GM12892 (cell line): ENCODE measurements at regions not wholly inside any gene's neighbourhood (a gene's known extent, or its start where the extent isn't known, plus 50 kb on each side); places are given as distances from the start of the nearest gene placed in this dataset.

ENCODE experiments used
- DNase-seq: peaks from one replicate; pipeline ENCODE4 v3.0.0; 2011; ENCODE audit not compliant: insufficient read length
- FAIRE-seq: peaks from 2 replicates; lab custom pipeline; 2011; peaks lifted over from hg19 to GRCh38; lab: Jason Lieb, UNC
- POLR2A ChIP-seq: IDR thresholded peaks from 2 replicates; pipeline ENCODE4 v1.6.1; 2011; ENCODE audit warnings: low read depth, low read length, control low read depth
- POLR2AphosphoS5 ChIP-seq: IDR thresholded peaks from 2 replicates; pipeline ENCODE4 v1.6.1; 2011; ENCODE audit warnings: low read depth, low read length, control low read depth
- TAF1 ChIP-seq: IDR thresholded peaks from 2 replicates; pipeline ENCODE4 v1.6.1; 2011; ENCODE audit warnings: low read depth, mild to moderate bottlenecking, control low read depth, low read length, borderline replicate concordance

DNA sequence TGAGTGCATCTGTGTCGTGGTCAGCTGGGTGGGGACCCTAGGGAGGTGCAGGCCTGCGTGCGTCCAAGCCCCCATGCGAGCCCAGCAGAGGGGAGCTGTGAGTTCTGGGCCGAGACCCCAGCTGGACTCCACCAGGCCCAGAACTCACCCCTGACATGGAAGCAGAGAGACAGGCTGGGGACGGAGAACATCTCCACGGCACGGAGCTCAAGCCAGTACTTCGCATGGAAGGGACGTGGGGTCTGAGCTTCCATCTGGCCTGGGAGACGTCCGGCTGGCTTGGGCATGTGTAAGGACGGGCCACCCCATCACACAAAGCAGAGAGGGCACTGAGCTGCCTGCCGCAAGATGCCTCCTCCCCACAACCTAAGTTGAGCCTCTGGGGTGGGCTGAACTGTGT lies 422.4 kb downstream of the CTTN start:
- TF ChIP-seq POLR2AphosphoS5 (no peak), TAF1 (no peak), POLR2A (no peak)
- DNase-seq (no peak), FAIRE-seq (no peak)

DNA sequence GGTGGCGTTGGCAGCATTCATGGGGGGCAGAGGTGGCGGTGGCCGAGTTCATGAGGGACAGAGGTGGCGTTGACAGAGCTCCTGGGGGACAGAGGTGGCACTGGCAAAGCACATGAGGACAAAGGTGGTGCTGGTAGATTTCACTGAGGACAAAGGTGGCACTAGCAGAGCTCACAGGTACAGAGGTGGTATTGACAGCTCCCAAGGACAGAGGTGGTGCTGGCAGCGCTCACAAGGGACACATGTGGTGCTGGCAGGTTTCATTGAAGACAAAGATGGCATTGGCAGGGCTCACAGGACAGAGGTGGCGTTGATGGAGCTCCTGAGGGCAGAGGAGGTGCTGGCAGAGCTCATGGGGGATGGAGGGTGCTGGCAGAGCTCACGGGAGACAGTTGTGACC lies 425.4 kb downstream of the CTTN start:
- no peak for TF ChIP-seq POLR2A
- TF ChIP-seq POLR2AphosphoS5 = no peak
- no peak for TF ChIP-seq TAF1
- FAIRE-seq (no peak), DNase-seq (no peak)

DNA sequence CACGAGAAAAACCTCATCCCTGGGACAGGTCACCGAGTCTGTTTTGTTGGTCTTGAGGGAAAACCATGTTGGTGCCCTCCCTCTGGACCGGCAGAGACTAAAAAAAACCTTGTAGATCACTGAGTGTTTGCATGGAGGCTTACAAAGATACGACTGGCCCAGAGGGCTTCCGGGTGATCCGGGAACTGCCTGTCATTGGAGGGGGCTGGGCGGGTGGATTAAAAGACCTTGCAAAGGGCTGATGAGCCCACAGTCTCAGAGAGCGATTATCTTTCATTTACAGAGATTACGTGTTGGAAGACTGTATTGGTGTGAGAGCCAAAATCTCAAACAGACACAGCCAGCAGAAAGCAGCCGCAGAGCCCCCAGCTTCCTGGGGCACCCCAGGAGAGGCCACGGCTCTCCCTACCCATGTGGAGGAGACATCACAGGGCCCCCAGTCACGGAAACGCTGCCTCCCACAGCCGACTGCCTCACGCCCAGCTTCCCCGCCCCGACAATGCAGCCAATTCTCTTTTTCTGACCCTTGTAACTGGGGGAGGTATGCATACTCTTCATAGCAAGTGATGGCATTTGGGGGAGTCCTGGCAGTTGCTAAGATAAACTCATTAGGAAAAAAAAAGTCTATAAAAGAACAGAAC lies 426.4 kb downstream of the CTTN start:
- TF ChIP-seq POLR2AphosphoS5 = no peak
- no peak for TF ChIP-seq TAF1
- no peak for TF ChIP-seq POLR2A
- FAIRE-seq (no peak), DNase-seq (no peak)

DNA sequence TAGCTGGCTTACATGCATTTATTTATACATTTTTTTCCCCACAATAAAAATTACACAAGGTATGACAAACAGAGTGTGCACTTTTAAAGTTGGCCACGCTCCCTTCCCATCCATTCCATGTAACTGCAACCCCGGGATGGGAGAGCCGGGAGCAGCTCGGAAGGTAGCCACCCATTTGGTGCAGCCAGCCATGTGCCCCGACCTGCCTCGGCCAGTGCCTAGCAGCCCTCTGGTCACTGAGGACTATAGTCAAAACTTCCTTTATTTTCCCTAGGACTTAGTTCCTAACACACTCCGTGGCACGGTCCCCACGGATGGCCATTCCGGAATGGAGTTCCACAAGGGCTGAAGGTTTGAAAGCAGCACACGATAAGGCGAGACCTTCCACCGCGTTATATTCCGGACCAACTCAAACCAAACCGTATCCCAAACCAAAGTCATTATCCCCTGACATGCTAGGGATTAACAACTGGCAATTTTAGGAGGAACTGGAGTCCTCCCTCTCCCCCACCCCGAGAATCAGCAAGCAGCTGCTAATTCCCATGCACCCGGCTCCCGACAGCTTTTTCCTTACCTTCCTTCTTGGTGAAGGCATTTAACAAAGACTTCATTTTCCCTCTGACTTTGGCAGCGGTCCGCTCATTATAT lies 426.4 kb downstream of the SHANK2 start:
- no peak for TF ChIP-seq POLR2A
- no peak for TF ChIP-seq POLR2AphosphoS5
- TF ChIP-seq TAF1 = no peak
- no peak for DNase-seq
- no peak for FAIRE-seq

DNA sequence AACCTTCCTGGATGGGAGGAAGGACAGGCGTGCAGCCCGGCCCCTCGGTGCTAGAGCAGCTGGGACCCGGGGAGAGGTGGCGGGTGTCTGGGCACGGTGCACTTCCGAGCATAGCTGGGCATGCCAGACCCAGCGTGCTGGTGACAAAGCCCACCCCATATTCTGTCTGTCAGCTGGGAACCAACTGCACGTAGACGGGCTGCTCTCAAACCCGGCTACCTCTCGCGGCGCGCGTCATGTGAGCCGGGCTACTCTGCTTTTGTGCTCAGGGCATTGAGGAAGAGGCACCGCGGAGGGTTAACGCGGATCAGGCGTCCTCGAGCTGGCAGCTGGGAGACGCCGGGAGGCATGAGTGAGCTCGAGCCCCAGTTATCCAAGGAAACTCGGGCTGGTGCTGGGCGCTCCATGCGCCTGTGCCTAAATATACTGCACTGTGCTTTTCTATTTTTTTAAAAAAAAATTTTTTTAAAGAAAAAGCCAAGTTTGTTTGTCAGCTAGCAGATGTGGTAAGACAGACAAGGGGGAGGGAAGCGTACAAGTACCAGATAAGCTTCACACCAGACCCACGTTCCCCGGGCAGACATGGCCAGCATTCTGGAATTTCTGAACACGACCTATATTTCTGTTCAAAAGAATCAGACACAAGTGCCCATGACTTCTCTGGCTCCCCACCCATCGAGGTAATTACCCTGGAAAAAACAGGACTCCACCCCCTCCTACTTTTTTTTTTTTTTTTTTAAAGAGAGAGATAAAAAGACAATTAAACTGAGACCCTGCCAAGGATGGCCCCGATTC lies 425.6 kb downstream of the SHANK2 start:
- DNase-seq (no peak), FAIRE-seq (no peak)
- no peak for TF ChIP-seq POLR2A
- TF ChIP-seq POLR2AphosphoS5 = no peak
- TF ChIP-seq TAF1 = no peak

DNA sequence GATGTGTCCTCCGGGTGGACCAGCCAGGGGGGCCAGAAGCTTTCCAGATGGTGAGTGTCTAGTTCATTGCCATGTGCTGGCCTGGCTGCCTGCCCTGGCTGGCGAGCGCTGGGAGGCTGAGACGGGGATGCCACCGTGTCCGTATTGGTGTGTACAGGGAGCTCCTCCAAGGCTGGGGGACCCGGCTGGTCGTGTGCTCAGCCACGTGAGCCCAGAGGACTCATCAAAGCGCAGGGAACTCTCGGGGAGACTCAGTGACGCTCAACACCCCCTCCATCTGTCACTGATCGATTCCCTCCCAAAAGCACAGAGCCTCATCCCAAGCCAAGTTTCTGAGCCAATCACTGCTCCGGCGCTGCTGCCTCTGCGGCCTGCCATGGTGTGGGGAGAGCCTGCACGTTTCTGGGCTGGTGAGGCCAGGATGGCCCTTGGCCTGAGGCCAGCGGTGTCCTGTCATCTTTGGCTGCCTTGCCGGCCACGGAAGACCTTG lies 423.7 kb downstream of the SHANK2 start:
- TF ChIP-seq TAF1 (no peak), POLR2AphosphoS5 (no peak), POLR2A (no peak)
- FAIRE-seq (no peak), DNase-seq (no peak)

DNA sequence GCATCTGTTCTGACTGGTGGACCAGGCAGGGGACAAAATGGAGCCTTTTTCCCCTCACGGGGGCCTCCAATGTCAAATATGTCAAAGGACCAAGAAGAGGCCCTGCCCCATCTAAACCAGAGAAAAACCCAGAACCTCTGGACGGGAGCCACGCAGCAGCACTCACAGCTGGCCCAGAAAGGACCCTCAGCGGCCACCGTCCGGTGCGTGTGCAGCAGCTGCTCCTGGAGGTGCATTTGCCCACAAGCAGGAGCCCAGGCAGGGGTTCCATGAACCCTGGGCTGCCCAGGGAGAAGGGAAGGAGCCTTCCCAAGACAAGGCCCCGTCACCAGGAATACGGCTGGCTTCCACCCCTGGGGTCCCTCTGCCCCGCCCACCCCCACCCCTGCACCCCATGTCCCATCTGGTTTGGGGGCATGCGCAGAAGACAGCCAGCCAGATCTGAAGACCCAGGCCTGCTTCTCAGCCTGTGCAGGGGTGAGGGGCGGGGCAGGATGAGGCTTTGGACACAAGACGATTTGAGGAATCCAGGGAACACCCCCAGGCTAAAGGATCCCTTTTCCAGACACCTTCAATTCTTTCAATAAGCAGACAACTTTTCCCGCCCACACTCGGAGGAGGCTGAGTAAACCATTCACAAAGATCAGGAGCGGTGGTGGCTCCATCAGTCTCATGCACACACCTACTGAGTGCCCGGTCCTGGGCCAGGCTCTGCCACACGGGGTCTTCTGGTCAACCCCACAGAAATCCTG lies 423.1 kb downstream of the SHANK2 start:
- TF ChIP-seq POLR2AphosphoS5 (no peak), POLR2A (no peak)
- DNase-seq = no peak
- no peak for FAIRE-seq

DNA sequence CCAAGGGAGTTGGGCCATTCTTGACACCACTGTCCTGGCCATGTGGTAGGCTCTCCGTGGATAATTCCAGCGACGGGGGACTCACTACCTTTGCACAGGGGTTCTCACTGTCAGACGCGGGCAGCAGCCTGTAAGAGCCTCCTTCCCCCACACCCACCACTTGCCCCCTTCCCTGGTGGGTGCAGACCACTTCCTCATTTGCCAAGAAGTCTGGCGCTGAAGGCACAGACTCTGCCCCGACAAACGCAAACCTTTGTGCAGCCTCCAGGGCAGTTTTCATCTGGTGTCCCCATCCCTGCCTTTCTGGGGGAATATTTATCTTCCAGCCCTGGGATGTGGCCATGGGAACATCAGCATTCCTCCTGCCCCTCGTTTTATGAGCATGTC lies 422.5 kb downstream of the SHANK2 start:
- TF ChIP-seq POLR2A = no peak
- TF ChIP-seq TAF1 = no peak
- FAIRE-seq (no peak), DNase-seq (no peak)

DNA sequence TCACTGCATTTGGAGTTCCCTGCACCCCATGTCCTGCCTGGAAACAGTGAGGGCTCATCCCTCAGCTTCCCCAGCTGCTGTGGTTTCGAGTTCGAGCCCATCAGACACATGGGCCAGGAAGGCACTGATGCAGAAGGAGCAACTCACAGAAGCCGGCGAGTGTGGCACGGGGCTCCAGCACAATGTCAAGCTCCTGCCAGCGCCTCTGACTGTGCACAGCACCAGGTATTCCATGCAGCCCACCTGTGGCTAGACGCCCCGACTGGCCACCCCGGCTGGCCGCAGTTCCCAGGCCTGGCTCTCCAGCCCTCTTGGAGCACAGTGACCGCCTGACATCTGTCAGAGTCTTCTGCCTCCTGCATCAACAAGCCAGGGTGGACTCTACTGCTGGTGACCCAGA lies 419.4 kb downstream of the SHANK2 start:
- no peak for TF ChIP-seq POLR2AphosphoS5
- FAIRE-seq (no peak), DNase-seq (no peak)

DNA sequence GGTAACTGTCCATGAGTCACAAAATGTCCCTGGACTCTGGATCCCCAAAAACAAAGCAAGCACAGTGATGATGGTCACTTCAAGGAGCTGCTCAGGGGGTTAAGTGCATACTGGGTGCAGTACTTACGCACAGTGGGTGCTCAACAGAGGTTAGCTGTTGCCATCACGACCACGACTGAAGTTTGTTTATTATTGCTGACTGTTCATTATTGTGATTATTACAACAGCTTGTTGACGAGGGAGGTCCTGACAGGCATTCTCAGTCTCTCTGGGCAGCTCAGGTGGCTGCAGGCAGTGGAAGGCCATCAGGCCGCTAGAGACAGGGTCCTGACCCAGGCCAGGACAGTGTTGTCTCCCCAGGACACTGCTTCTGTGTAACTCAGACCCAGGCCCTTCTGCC lies 418.8 kb downstream of the SHANK2 start:
- FAIRE-seq = no peak
- TF ChIP-seq TAF1 (no peak), POLR2A (no peak), POLR2AphosphoS5 (no peak)
- DNase-seq = no peak

DNA sequence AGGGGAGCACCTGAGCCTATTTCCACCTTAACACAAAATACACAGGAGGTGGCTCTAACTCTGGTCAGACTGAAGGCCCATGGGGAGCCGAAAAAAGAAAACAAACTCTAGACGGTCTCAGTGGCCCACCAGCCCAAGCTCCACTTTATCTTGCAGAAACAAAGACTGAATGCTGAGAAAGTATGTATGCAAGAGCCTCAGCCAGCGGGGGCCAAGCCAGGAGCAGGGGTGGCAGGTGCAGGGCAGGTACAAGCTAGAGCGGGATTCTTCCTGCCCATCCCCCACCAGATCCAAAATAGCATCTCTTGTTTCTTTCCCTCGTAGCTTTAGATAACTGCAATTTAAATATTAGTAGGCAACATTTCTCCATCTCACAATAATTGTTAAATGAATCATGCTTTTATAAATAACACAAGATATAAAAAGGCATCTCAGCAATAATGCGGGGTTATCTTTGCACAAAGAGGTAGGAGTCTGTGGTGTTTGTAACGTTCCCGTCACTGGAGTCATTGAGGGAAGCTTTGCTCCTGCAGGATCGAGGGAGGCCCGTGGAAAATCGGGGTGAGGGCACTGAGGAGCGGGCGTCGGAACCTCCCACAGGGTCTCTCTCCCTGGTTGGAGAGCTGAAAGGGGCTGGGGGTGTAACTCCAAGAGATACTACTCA lies 418.0 kb downstream of the SHANK2 start:
- DNase-seq (no peak), FAIRE-seq (no peak)
- TF ChIP-seq POLR2AphosphoS5 (no peak), POLR2A (no peak), TAF1 (no peak)
